GM18519 (cell line): ENCODE measurements at regions not wholly inside any gene's neighbourhood (a gene's known extent, or its start where the extent isn't known, plus 50 kb on each side); places are given as distances from the start of the nearest gene placed in this dataset.

Source experiments
- ATAC-seq: cut with Tn5 transposase; IDR thresholded peaks from one replicate; pipeline ENCODE4 v1.9.1; 2021; ENCODE audit warnings: mild to moderate bottlenecking, moderate library complexity; ENCODE audit not compliant: unreplicated experiment, low FRiP score

GRCh38 chr20:12414446-12415274 lies 497.0 kb downstream of the BTBD3 start:
- no peak for ATAC-seq

- ATAC-seq, result no peak
Observed at GRCh38 chr20:12416281-12416680, 498.6 kb downstream of the BTBD3 start.

GRCh38 chr20:12433724-12434123 lies 516.0 kb downstream of the BTBD3 start:
- no peak for ATAC-seq

GRCh38 chr20:12434672-12435071 lies 517.0 kb downstream of the BTBD3 start:
- no peak for ATAC-seq

GRCh38 chr20:12435268-12435667 lies 517.6 kb downstream of the BTBD3 start:
- ATAC-seq, result no peak

- ATAC-seq, result no peak
Observed at GRCh38 chr20:12453711-12454110, 536.0 kb downstream of the BTBD3 start.

GRCh38 chr20:12455148-12455547 lies 537.5 kb downstream of the BTBD3 start:
- no peak for ATAC-seq

GRCh38 chr20:12458241-12458640 lies 540.5 kb downstream of the BTBD3 start:
- ATAC-seq, result no peak

GRCh38 chr20:12464036-12464435 lies 544.7 kb upstream of the SPTLC3 start:
- ATAC-seq, result no peak

DNA sequence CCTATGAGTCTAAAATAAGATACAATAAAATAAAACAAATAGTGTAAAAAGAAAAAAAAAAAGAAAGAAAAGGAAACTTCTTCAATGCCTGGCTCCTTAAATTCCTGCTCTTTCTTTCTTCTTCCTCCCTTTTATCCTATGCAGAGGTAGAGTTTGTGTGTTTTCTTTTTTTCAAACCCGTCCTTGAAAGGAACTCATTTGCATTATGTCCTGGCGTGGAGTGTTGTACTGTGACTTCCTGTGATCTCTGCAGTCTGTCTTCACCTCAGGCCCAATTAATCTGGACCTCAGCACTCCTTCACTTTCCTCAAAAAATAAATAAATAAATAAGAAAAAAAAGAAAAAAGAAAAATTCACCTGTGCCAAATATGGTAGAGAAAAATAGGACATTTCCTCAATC lies 541.9 kb upstream of the SPTLC3 start:
- no peak for ATAC-seq

DNA sequence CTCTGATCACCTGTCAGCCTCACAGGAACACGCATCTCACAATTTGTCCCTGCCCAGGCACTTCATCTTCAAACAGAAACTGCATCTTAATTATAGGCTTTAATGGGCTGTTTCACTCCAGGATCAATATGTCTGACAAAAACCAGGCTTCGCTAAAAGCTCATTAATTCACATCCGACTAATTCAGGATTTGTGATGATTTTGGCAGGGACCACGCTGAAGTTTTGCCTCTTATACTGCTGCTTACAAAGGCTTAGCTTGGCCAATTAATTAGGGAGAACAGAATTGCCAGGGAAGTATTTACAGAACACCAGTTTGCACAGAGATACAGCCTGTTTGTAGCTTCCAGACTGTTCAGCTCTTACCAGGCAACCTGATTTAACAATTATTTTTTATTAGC lies 541.0 kb upstream of the SPTLC3 start:
- ATAC-seq, result no peak

DNA sequence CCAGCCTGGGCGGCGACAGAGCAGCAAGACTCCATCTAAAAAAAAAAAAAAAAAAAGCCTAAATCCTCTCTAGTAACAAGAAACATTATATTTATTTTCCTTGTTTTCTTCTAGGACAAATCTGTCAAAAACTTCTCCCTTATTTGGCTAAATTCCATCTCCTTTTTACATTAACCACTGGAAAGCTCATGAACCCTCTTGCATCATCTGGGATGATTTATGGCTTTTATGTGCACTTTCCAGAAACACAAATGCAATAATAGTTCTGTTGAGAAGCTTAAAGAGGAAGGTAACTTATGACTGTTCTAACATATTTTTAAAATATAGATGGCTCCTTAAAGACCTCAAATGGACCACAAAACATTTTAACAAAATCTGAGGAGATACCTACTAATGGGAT lies 526.1 kb upstream of the SPTLC3 start:
- ATAC-seq, result no peak

DNA sequence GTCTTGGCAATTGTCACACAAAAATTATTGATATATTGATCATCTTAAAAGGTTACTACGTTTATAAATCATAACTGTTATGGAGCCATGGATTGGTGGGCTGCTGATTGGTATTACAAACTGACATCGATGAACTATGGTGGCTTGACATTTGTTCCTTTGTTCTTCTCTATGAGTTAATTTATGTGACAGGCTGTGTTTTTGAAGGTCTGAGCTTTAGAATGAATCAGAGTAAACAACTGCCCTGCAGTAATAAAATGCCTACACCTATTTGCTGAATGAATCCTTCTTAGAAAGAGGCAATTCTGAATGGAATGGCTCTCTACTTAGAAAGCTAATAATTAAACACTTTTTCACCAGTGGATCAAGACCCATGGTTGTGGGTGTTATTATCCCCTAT lies 506.3 kb upstream of the SPTLC3 start:
- ATAC-seq, result no peak

GRCh38 chr20:12504779-12505178 lies 504.0 kb upstream of the SPTLC3 start:
- no peak for ATAC-seq

- no peak for ATAC-seq
Observed at GRCh38 chr20:12511499-12511898, 497.3 kb upstream of the SPTLC3 start.

DNA sequence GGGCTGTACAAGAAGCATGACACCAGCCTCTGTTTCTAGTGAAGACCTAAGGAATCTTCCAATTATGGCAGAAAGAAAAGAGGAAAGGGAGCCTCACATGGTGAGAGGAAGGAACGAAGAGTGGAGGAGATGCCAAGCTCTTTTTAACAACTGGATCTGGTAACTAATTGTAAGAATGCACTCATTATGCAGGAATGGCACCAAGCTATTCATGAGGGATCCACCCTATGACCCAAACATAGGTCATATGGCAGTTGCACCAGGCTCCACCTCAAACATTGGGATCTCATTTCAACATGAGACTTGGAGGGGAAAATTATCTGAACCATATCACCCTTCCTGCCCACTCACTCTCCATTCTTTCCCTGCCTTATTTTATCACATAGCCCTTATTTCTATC lies 496.0 kb upstream of the SPTLC3 start:
- ATAC-seq, result no peak

DNA sequence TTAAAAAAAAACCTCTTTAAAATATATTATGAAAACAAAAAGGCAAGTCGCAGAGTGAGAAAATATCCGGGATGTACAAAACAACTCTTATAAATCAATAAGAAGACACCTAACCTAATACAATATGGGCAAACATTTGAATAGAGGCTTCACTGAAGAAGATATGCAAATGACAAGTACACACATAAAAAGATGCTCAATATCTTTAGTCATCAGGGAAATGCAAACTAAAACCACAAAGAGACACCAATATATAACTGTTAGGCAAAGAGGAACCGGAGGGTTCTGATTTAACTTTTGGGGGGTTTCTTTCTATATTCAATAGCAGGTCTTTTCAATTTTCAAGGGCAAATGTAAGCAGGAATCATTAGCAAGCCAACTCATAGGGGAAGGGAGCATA lies 480.7 kb upstream of the SPTLC3 start:
- ATAC-seq, result no peak

GRCh38 chr20:12528591-12529041 lies 480.2 kb upstream of the SPTLC3 start:
- ATAC-seq, result no peak

GRCh38 chr20:12531626-12532025 lies 477.1 kb upstream of the SPTLC3 start:
- ATAC-seq, result no peak

DNA sequence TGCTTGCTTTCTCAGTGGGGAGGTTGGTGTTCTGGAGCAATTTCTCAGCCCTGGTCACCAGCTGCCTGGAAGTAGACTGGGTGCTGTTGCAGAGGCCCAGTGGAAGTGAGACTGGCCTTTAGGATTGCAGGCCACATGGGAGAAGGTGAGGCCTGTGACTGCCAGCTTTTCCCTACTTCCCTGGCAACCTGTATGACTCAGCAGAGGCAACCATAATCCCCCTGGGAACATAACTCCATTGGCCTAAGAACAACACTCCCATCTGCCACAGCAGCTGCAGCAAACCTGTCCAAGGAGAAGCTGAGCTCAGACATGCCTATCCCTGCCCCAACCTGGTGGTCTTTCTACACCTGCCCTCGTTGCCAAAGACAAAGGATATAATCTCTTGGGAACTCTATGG lies 473.5 kb upstream of the SPTLC3 start:
- ATAC-seq, result no peak

GRCh38 chr20:12535770-12536169 lies 473.0 kb upstream of the SPTLC3 start:
- no peak for ATAC-seq

DNA sequence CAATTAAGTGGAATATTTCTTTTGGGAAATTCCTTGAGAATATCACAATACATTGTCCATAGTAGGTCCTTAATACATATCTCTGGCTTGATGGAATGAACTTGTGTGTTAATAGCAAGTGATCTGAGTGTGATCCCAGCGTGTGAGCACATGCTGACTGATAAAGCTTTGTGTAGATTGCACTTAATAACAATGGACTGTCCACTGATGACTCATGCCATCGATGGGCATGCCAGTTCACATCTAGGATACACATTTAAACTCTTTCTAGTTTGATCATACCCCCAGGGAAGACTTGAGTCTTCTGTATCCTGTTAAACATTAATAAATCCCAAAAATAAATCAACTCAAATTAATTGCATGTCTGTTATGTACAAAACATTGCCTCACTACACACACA lies 454.3 kb upstream of the SPTLC3 start:
- no peak for ATAC-seq

DNA sequence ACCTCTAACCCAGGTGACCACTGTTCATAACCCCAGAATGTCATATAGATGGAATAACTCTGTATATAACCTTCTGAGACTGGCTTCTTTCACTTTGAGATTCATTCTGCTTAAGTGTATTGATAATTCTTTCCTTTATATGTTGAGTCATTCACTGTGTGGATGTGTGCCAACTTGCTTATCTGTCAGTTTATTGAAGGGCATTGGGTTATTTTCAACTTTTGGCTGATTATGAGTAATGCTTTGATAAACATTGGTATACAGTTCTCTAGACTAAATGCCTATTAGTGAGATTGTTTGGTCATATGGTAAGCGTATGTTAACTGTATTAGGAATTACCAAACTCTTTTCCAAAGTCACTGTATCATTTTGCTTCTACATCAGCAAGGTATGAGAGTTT lies 453.4 kb upstream of the SPTLC3 start:
- ATAC-seq, result no peak
